ENCODE measurements at regions not wholly inside any gene's neighbourhood (a gene's known extent, or its start where the extent isn't known, plus 50 kb on each side); places are given as distances from the start of the nearest gene placed in this dataset.

DNA sequence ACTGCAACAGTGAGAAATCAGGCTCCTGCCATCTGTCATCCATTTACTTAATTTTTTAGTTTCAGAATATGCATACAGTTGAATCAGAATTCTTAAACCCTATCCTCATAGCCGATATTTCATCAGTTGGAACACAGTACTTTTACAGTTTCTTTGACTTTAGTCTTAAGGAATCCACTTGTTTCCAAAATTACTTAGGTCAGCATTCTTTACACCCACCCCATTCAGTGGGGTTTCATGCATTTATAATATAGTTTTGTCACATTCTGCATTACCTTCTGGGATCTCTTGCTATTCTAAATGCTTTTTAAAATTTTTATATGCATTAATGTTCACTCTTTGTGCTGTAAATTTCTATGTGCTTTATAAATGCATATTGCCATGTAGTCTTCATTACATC, 400.4 kb upstream of the LRRTM4 start:
- TF ChIP-seq SRSF4 (IDR thresholded peaks at IDR 0.05; ENCODE audit: low read depth, low read length, poor library complexity, severe bottlenecking) (no peak), CTCF (CRISPR knock-in tag; IDR thresholded peaks at IDR 0.05) (no peak), SMC3 (IDR thresholded peaks at IDR 0.05; ENCODE audit: low read length) (no peak), ZNF24 (IDR thresholded peaks at IDR 0.05) (no peak), MXD1 (CRISPR knock-in tag; IDR thresholded peaks at IDR 0.05) (no peak), BRCA1 (CRISPR knock-in tag; IDR thresholded peaks at IDR 0.05) (no peak), EP300 (IDR thresholded peaks at IDR 0.05; ENCODE audit: low read depth in 2 of 2, low read length in 2 of 2) (no peak), EP300 (CRISPR knock-in tag; IDR thresholded peaks at IDR 0.05; ENCODE audit: borderline replicate concordance) (no peak), SP1 (IDR thresholded peaks at IDR 0.05) (no peak), SP1 (CRISPR knock-in tag; IDR thresholded peaks at IDR 0.05) (no peak), HNRNPK (IDR thresholded peaks at IDR 0.05; ENCODE audit: low read depth, low read length, poor library complexity, severe bottlenecking) (no peak), RBM39 (IDR thresholded peaks at IDR 0.05; ENCODE audit: low read depth, low read length, poor library complexity, severe bottlenecking) (no peak), ZNF326 (CRISPR knock-in tag; IDR thresholded peaks at IDR 0.05; ENCODE audit: borderline replicate concordance) (no peak)

Measured in HepG2 (cell line).